ENCODE measurements at regions not wholly inside any gene's neighbourhood (a gene's known extent, or its start where the extent isn't known, plus 50 kb on each side); places are given as distances from the start of the nearest gene placed in this dataset.
"Not testable (repeated sequence)": the region's sequence is repeated elsewhere in the genome, so short reads cannot be mapped to it uniquely, and the experiment has no call there.

DNA sequence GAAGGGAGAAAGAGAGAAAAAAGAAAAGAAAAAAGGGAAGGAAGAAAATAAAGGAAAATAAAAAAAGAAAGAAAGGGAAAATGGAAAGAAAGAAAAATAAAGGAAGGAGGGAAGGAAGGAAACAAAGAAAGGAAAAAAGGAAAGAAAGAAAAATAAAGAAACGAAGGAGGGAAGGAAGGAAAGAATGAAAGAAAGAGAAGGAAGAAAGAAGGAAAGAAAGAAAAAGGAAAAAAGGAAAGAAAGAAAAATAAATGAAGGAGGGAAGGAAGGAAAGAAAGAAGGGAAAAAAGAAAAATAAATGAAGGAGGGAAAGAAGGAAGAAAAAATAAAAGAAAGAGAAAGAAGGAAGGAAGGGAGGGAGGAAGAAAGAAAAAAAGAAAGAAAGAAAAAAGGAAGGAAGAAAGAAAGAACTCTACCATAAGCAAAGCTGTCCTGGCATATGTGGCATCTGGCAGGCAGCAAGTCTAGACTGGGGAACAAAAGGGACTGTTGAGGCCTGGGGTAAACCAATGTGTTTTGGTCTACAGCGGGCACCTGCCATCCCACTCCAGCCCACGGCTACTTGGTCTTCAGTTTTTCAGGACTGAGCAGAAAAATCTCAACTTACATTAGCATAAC, 86.9 kb downstream of the TFAP2C start:
- Mint-ChIP-seq H3K9me3 (no peaks in the 10 kb centered on the region), H3K4me3 (no peak overlapping the region), H3K4me1 (no peaks in the 10 kb centered on the region), H3K27me3 (peaks cover 8% of the 10 kb centered on the region), H3K27ac (no peak overlapping the region)
- ATAC-seq (no peak), DNase-seq (no peak)

DNA sequence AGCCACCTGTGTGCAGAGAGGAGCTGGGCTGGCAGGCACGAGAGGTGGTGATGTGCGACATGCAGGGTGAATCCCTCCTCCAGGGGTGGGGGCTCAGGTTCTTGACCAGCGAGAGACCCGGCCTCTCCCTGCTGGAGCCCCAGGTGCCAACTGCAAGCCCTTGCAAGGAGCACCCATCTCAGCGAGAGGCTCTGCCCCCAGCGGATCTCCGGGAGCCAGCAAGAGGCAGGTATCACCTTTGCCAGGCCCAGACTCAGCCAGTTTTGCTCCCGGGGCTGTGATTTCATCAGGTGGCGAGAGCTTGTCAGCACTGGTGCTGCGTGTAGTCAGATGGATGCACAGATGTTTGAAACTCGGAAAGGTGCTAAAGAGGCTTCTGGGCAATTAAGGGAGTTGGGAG, 87.7 kb downstream of the TFAP2C start:
- no peak for ATAC-seq
- no peak for DNase-seq
- Mint-ChIP-seq H3K27ac (no peak overlapping the region), H3K4me1 (no peaks in the 10 kb centered on the region), H3K4me3 (no peak overlapping the region), H3K9me3 (no peaks in the 10 kb centered on the region), H3K27me3 (peaks cover under 1% of the 10 kb centered on the region)

DNA sequence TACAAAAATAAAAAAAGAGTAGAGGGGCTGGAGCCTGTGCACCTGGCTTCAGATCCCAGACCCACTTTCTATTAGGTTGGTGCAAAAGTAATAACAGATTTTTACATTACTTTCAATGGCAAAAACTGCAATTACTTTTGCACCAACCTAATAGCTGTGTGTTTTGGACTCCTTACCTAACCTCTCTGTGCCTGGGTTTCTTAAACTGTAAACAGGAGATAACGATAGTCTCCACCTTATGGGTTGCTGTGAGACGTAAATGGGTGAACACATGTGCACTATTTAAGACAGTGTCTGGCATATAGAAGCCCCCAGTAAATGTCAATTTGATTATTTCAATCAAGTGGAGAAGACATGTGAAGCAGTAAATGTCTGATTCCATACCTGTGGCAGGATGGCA, 89.7 kb downstream of the TFAP2C start:
- DNase-seq (no peak), ATAC-seq (no peak)
- Mint-ChIP-seq H3K27me3 (no peaks in the 10 kb centered on the region), H3K4me3 (no peak overlapping the region), H3K4me1 (no peaks in the 10 kb centered on the region), H3K9me3 (no peaks in the 10 kb centered on the region), H3K27ac (no peak overlapping the region)

DNA sequence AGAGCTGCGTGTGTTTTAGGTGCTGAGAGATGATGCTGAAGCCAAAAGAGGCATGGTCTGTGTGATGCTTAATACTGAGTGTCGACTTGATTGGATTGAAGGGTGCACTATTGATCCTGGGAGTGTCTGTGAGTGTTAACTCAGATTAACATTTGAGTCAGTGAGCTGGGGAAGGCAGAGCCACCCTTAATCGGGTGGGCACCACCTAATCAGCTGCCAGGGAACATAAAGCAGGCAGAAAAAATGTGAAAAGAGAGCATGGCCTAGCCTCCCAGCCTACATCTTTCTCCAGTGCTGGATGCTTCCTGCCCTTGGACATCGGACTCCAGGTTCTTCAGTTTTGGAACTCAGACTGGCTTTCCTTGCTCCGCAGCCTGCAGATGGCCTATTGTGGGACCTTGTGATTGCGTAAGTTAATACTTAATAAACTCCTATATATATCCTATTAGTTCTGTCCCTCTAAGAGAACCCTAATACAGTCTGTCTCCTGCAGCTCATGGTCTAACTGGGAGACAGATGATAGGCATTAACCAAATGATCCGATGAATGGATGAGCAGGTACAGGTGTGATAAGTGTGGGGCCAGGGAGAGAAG, 91.6 kb downstream of the TFAP2C start:
- Mint-ChIP-seq H3K4me1 (no peaks in the 10 kb centered on the region), H3K4me3 (no peak overlapping the region)
- ATAC-seq: no peak

DNA sequence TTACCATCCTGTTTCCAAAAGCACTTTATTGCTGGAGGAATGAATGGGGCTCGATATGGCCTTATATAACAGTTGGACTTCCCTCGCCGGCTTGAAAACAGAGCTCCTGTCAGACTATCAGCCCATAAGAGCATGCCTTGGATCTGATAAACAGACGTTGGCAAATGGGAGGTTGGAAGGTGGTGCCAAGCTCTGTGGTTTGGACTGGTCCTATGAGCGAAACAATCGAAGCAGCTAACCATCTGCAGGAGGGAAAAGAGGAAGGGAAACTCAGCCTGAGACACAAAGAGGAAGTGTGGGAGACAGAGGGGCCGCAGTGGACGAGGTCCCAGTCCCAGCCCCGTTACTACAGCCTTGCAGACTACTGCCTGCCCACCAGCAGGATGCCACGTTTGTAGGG, 92.9 kb downstream of the TFAP2C start:
- Mint-ChIP-seq H3K4me1 (no peaks in the 10 kb centered on the region), H3K9me3 (no peaks in the 10 kb centered on the region), H3K27ac (no peak overlapping the region), H3K4me3 (no peak overlapping the region), H3K27me3 (no peaks in the 10 kb centered on the region)
- no peak for DNase-seq
- ATAC-seq: no peak

More for the DNA sequence above, 91.6 kb downstream of the TFAP2C start:
- H3K27ac Mint-ChIP-seq: no peak overlapping the region
- H3K27me3 Mint-ChIP-seq: no peaks in the 10 kb centered on the region
- H3K9me3 Mint-ChIP-seq: no peaks in the 10 kb centered on the region
- DNase-seq: no peak

DNA sequence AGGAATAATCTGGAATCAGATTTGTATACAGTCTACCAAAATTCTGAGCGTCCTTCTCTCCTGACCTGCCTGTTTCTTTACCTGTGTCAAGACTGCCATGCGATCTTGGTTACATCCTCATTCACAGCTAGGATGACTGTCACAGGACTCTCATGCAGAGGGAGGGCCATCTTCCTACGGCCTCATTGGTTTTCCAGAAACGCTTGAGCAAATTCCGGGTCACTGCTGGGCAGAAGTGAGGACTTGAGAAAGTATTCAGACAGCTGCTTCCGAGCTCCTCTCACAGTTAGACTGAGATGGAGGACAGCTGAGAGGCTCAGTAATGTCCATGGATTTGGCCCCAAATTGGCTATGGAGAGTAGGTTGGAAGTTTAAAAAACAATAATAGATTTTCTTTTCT, 94.2 kb downstream of the TFAP2C start:
- no peak for DNase-seq
- no peaks in the 10 kb centered on the region for H3K4me1 Mint-ChIP-seq
- no peak for ATAC-seq
- no peaks in the 10 kb centered on the region for H3K27me3 Mint-ChIP-seq
- no peak overlapping the region for H3K4me3 Mint-ChIP-seq
- H3K9me3 Mint-ChIP-seq: no peaks in the 10 kb centered on the region
- no peak overlapping the region for H3K27ac Mint-ChIP-seq

DNA sequence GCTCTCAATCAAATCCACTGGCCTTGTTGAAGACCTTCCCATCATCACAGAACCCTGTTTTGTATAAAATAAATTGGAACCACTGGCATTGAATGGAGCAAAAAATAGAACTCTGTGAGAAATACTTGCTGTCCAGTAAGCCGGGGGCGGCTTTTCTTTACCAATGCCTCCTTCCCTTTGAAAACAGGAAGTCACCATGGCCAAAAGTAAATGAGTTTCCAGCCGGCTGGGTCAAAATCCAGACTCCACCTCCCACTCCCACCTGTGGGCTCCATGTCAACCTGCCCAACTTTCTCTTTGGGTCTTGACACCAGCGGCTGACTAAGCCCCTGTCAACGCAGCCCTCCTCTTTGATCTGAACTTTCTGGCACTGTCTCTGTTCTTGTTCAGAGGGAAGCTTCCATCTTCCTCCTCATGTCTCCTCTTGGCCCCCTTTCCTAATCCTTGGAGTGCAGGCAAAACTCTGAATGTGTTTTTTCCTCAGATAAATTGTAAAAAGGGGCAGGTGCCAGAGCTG, 95.2 kb downstream of the TFAP2C start:
- no peak overlapping the region for H3K27ac Mint-ChIP-seq

DNA sequence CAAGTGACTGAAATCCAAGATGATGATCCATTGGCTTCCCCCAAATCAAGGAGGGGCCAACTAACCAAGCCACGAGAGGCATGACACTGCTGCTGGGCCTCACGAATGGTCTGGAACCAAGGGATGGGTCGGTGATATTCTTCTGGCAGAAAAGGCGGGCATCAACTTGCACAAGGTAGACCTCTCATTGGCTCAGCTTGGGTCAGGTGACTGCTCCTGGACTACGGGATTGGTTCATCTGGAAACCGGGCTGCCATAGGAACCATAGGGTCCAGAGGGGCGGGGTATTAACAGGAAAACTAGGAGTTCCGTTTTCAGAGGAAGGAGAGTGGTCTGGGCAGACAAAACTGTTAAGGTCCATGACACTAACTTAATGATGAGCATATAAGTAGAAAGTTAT, 100.9 kb downstream of the TFAP2C start:
- Mint-ChIP-seq H3K4me1 (no peaks in the 10 kb centered on the region), H3K9me3 (no peaks in the 10 kb centered on the region)

More for the DNA sequence above, 95.2 kb downstream of the TFAP2C start:
- no peaks in the 10 kb centered on the region for H3K4me1 Mint-ChIP-seq
- no peaks in the 10 kb centered on the region for H3K9me3 Mint-ChIP-seq
- DNase-seq (no peak), ATAC-seq (no peak)
- H3K27me3 Mint-ChIP-seq: no peaks in the 10 kb centered on the region
- H3K4me3 Mint-ChIP-seq: no peak overlapping the region

DNA sequence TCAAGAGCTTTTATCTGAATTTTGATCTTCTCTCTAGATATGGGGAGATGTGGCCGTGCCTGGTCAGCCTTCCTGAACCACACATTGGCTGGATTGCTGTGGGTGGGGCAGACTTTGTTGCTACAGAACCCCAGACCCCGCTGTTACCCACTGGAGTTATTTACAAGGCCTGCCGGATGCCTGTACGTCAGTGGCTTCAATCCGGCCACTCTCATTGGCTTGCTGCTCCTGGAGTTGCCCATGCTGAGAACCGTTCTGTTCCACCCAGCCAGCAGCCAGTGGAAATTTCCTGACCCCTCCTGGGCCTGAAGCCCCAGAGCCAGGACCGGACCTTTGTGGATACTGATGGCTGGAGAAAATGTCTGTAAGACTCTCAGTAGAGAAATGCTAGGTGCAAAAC, 101.9 kb downstream of the TFAP2C start:
- DNase-seq: no peak
- Mint-ChIP-seq H3K4me3 (no peak overlapping the region), H3K4me1 (peaks cover under 1% of the 10 kb centered on the region), H3K27me3 (peaks cover 13% of the 10 kb centered on the region), H3K27ac (no peak overlapping the region), H3K9me3 (no peaks in the 10 kb centered on the region)
- ATAC-seq: no peak

More for the DNA sequence above, 100.9 kb downstream of the TFAP2C start:
- DNase-seq: no peak
- peaks cover 3% of the 10 kb centered on the region for H3K27me3 Mint-ChIP-seq
- H3K4me3 Mint-ChIP-seq: no peak overlapping the region
- no peak for ATAC-seq
- H3K27ac Mint-ChIP-seq: no peak overlapping the region

DNA sequence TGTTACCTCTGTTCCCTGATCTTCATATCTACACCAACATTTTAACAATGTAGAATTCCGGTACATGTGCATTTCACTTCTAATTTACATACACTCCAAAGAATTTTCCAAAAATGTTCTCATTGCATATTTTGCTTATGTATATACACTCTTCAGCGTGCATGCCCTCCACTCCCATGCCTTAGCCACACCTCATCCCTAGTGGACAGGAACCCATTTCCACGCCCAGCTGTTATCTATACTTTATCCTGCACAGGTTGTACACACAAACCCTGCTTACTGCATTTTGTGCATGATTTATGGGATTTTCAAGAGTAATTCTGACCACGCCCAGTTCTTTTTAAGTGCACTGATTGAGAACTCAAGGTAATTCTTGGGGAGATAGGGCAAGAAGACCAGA, 102.4 kb downstream of the TFAP2C start:
- DNase-seq: no peak
- H3K4me3 Mint-ChIP-seq: no peak overlapping the region
- ATAC-seq: no peak
- peaks cover 5% of the 10 kb centered on the region for H3K4me1 Mint-ChIP-seq
- H3K9me3 Mint-ChIP-seq: no peaks in the 10 kb centered on the region
- peaks cover 18% of the 10 kb centered on the region for H3K27me3 Mint-ChIP-seq
- H3K27ac Mint-ChIP-seq: no peak overlapping the region

DNA sequence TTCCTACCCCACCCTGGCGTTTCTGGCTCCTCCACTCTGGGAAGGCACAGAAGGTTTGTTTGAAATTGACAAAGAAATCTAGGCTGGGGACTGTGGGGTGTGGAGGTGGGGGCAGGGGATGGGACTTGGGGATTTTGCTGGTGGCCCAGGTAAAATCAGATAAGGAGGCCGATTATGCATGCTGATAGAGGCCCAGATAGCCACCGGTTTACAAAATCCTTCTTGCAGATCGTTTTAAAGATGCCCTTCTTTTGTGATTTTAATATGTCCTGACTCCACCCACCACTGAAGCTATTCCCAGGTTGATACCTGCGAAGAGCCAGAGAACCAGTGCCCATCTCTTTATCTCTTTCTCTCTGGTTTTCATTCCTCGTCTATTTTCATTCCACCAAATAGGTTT, 104.9 kb downstream of the TFAP2C start:
- DNase-seq: no peak
- peaks cover 27% of the 10 kb centered on the region for H3K27me3 Mint-ChIP-seq
- no peaks in the 10 kb centered on the region for H3K9me3 Mint-ChIP-seq
- no peak for ATAC-seq
- H3K4me3 Mint-ChIP-seq: no peak overlapping the region
- H3K4me1 Mint-ChIP-seq: peaks cover 5% of the 10 kb centered on the region
- H3K27ac Mint-ChIP-seq: no peak overlapping the region

DNA sequence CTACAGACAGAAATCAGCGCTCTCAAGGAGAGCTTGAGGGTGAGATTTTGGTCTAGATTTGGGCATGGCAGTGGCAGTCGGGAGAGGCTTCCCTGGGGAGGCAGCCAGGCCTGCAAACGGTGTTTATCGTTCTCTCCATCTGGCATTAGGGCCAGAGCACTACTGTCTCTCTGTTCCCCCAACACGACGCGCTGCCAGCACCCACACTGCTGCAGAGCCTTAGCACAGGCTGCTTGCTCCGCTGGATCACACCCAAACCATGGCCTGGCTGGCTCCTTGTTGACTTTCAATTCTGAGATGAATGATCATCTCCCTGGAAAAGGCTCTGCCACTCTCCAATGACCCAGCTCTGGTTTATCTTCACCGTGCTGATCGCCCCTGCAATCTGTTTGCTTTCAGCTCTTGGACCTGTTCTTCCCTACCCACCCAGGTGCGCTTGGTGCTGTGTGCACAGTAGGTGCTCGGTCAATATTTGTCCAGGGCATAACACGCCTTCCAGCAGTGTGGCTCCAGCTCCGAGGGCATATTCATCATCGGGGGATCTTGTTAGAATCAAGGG, 106.1 kb downstream of the TFAP2C start:
- Mint-ChIP-seq H3K27ac (no peak overlapping the region), H3K27me3 (peaks cover 36% of the 10 kb centered on the region), H3K4me1 (peaks cover 5% of the 10 kb centered on the region), H3K9me3 (no peaks in the 10 kb centered on the region), H3K4me3 (no peak overlapping the region)
- no peak for ATAC-seq
- no peak for DNase-seq

DNA sequence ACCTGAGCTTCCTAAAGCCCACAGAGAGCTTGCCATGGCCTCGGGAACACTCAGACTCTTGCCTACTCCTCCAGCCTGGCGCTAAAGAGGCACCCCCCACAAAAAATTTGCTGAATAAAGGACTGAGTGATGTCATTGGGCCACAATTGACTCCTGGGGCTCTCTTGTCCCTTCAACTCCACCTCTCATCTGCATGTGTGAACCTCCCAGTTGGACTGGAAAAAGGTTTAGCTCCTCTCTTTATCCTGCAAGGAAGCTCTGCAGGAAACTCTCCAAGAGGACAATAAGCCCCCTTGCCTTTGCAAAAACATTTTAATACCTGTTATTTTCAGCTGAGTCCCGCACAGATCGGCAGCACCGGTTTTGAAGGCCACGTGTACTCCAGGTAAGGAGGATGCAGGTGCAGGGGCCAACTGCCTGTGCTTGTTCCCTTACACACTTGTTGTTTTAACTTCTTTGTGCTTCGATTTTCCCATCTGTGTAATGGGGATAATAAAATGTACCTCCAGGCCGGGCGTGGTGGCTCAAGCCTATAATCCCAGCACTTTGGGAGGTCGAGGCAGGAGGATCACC, 107.3 kb downstream of the TFAP2C start:
- H3K4me1 Mint-ChIP-seq: peaks cover 5% of the 10 kb centered on the region
- no peak overlapping the region for H3K27ac Mint-ChIP-seq
- no peaks in the 10 kb centered on the region for H3K9me3 Mint-ChIP-seq
- ATAC-seq (no peak), DNase-seq (no peak)
- H3K27me3 Mint-ChIP-seq: peaks cover 36% of the 10 kb centered on the region
- no peak overlapping the region for H3K4me3 Mint-ChIP-seq

DNA sequence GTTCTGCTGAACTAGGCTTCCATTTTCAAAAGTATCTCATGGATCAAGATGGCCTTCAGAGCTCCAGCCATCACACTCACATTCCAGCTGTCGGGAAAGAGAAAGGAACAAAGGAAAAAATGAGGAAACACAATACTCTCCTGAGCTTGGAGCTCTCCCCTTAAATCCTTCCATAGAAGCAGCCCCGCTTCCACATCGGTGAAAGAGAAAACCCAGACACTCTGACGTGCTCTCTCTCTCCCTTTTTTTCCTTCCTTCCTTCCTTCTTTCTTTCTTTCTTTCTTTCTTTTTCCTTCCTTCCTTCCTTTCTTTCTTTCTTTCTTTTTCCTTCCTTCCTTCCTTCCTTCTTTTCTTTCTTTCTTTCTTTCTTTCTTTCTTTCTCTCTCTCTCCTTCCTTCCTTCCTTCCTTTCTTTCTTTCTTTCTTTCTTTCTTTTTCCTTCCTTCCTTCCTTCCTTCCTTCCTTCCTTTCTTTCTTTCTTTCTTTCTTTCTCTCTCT, 115.3 kb downstream of the TFAP2C start:
- not testable (repeated sequence) for H3K4me1 Mint-ChIP-seq, H3K4me3 Mint-ChIP-seq, DNase-seq, ATAC-seq, H3K9me3 Mint-ChIP-seq
- peak overlapping the region in 1 of 2 donors; percentile 64 for H3K27ac Mint-ChIP-seq
- peaks cover 33% of the 10 kb centered on the region for H3K27me3 Mint-ChIP-seq

DNA sequence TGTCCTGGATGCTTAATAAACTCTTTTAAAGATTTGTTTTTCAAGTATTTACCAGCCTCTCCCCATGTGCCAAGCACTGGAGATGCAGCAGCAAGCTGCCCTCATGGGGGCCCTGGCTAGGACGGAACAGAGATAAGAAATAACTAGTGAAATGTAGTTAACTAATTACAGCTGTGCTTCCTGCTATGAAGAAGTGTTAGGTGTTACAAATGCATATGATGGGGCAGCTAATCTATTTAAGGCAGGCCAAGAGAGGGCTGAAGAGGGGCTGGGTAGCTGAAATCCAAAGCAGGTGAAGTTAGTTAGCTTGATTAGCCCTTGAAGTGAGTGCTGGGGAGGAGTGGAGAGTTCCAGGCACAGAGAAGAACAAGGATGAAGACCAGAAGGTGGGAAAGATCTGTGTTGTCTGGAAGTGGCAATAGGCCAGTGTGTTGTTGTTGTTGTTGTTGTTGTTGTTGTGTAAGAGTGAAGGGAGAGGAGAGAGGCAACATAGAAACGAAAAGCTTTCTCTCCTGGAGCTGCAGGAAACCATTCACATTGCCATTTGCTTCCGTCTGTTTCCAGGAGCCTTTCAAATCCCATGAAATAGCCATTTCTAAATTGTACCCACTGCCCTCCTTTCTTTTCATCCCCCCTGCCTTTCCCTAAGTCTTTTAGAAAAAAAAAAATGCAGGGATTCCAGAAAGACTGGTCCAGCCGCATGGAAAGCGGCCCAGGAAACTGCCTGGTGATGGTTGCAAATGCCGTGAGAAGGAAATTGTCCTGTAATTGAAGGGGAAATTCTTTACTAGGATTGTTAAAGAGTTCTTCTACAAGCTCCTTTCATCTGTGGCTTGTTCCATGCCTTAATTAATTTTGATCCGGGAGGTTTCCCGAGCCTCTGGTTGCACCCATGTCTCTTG, 119.6 kb downstream of the TFAP2C start:
- ATAC-seq (no peak), DNase-seq (no peak)
- H3K27ac Mint-ChIP-seq: peak overlapping the region in 1 of 2 donors; percentile 3
- H3K27me3 Mint-ChIP-seq: peaks cover 40% of the 10 kb centered on the region
- no peaks in the 10 kb centered on the region for H3K9me3 Mint-ChIP-seq
- H3K4me1 Mint-ChIP-seq: no peaks in the 10 kb centered on the region
- no peak overlapping the region for H3K4me3 Mint-ChIP-seq
